MCF 10A (cell line): ENCODE measurements at regions not wholly inside any gene's neighbourhood (a gene's known extent, or its start where the extent isn't known, plus 50 kb on each side); places are given as distances from the start of the nearest gene placed in this dataset.

Source experiments
- BruUV-seq: library from RNA; stranded (reverse); fragments of 400-500 nt; replicated peaks from 2 replicates; lab custom pipeline; 2021; lab: Mats Ljungman, UMichigan
- CTCF ChIA-PET: fragments of 300-600 bp; sonication (Branson Sonifier 250); formaldehyde crosslinking; extraction: SDS; loops from one replicate; lab custom pipeline; 2021; ENCODE audit warnings: antibody characterized with exemption, inconsistent platforms; lab: Yijun Ruan, JAX
- POLR2A ChIA-PET: fragments of 300-600, 350-650 bp; sonication (Branson Sonifier 250); formaldehyde crosslinking; extraction: SDS; loops from one replicate; lab custom pipeline; 2020; ENCODE audit warnings: antibody characterized with exemption, inconsistent platforms; lab: Yijun Ruan, JAX
- DNase-seq: peaks from one replicate; pipeline ENCODE4 v3.0.0-alpha.2; 2018; ENCODE audit not compliant: unreplicated experiment
- H3K27ac Mint-ChIP-seq: one replicate; pipeline ENCODE4 v1.8.0; 2022; ENCODE audit warnings: mild to moderate bottlenecking, low read depth, mixed read lengths; ENCODE audit not compliant: unreplicated experiment
- H3K27me3 Mint-ChIP-seq: one replicate; pipeline ENCODE4 v1.8.0; 2022; ENCODE audit warnings: mixed read lengths; ENCODE audit not compliant: insufficient read depth, unreplicated experiment
- H3K36me3 Mint-ChIP-seq: one replicate; pipeline ENCODE4 v1.8.0; 2022; ENCODE audit warnings: mild to moderate bottlenecking, moderate library complexity, mixed read lengths; ENCODE audit not compliant: insufficient read depth, unreplicated experiment
- H3K4me1 Mint-ChIP-seq: one replicate; pipeline ENCODE4 v1.8.0; 2022; ENCODE audit warnings: mixed read lengths; ENCODE audit not compliant: insufficient read depth, unreplicated experiment
- H3K4me3 Mint-ChIP-seq: one replicate; pipeline ENCODE4 v1.8.0; 2022; ENCODE audit warnings: mild to moderate bottlenecking, moderate library complexity, mixed read lengths; ENCODE audit not compliant: unreplicated experiment
- H3K9me3 Mint-ChIP-seq: one replicate; pipeline ENCODE4 v1.8.0; 2022; ENCODE audit warnings: mixed read lengths; ENCODE audit not compliant: unreplicated experiment
- CTCF ChIP-seq: fragments of 200-600 bp; IDR thresholded peaks from one replicate; pipeline ENCODE4 v1.8.0; 2022; ENCODE audit warnings: antibody characterized with exemption, mild to moderate bottlenecking; ENCODE audit not compliant: unreplicated experiment
- intact Hi-C: fragments of 100-400 bp; cut with micrococcal nuclease; formaldehyde crosslinking; loops from 2 replicates; pipeline ENCODE4 v1.14.1; 2022

- CTCF ChIA-PET: interaction anchor here (1.7 to 2.2 kb wide), 2 partner anchors 12 to 22 kb away, joined by 4 to 11 read pairs; no protein-coding TSS in a partner anchor
- no peak overlapping the region for H3K4me3 Mint-ChIP-seq
- no peaks in the 10 kb centered on the region for H3K36me3 Mint-ChIP-seq
- H3K27ac Mint-ChIP-seq: no peak overlapping the region
- intact Hi-C loops: no loop called here
- H3K27me3 Mint-ChIP-seq: no peaks in the 10 kb centered on the region
- H3K9me3 Mint-ChIP-seq: peaks cover 8% of the 10 kb centered on the region
- POLR2A ChIA-PET: no interaction called here
- DNase-seq: peak; percentile 57
- H3K4me1 Mint-ChIP-seq: peaks cover 36% of the 10 kb centered on the region
- TF ChIP-seq CTCF: no peak
- no TSS peak for BruUV-seq
These were observed 119.2 kb downstream of the ANKRD60 start for GRCh38 chr20:58109126-58109880.

- no peaks in the 10 kb centered on the region for H3K36me3 Mint-ChIP-seq
- POLR2A ChIA-PET: interaction anchor here (0.6 to 1.2 kb wide), 3 partner anchors 26 to 488 kb away, joined by 3 to 4 read pairs (median 3); no protein-coding TSS in a partner anchor
- no peak for DNase-seq
- no peak for TF ChIP-seq CTCF
- H3K4me1 Mint-ChIP-seq: peaks cover 36% of the 10 kb centered on the region
- BruUV-seq: no TSS peak
- H3K4me3 Mint-ChIP-seq: no peak overlapping the region
- no peak overlapping the region for H3K27ac Mint-ChIP-seq
- intact Hi-C loops: no loop called here
- H3K9me3 Mint-ChIP-seq: peaks cover 8% of the 10 kb centered on the region
- H3K27me3 Mint-ChIP-seq: no peaks in the 10 kb centered on the region
- CTCF ChIA-PET: interaction anchor here (0.7 to 2.2 kb wide), 3 partner anchors 10 to 21 kb away, joined by 3 to 11 read pairs (median 3); no protein-coding TSS in a partner anchor
These were observed 120.9 kb downstream of the ANKRD60 start for GRCh38 chr20:58107533-58107932.

GRCh38 chr20:58106143-58106750, 122.2 kb downstream of the ANKRD60 start:
- peaks cover 8% of the 10 kb centered on the region for H3K9me3 Mint-ChIP-seq
- no peaks in the 10 kb centered on the region for H3K27me3 Mint-ChIP-seq
- POLR2A ChIA-PET: interaction anchor here (0.9 to 1.2 kb wide), 3 partner anchors 24 to 408 kb away, joined by 3 to 4 read pairs (median 3); no protein-coding TSS in a partner anchor
- intact Hi-C loops: no loop called here
- no peak for TF ChIP-seq CTCF
- no peak overlapping the region for H3K27ac Mint-ChIP-seq
- DNase-seq: no peak
- CTCF ChIA-PET: interaction anchor here (0.6 kb wide), 3 partner anchors 243 to 467 kb away, joined by 3 to 6 read pairs (median 4); no protein-coding TSS in a partner anchor
- H3K4me1 Mint-ChIP-seq: peaks cover 31% of the 10 kb centered on the region
- no peak overlapping the region for H3K4me3 Mint-ChIP-seq
- H3K36me3 Mint-ChIP-seq: no peaks in the 10 kb centered on the region
- no TSS peak for BruUV-seq

- Mint-ChIP-seq H3K4me1 (peaks cover 22% of the 10 kb centered on the region), H3K4me3 (no peak overlapping the region), H3K36me3 (no peaks in the 10 kb centered on the region), H3K27me3 (no peaks in the 10 kb centered on the region), H3K9me3 (peaks cover 8% of the 10 kb centered on the region), H3K27ac (no peak overlapping the region)
- no peak for TF ChIP-seq CTCF
- intact Hi-C loops: no loop called here
- ChIA-PET CTCF (interaction anchor here (0.8 to 1.8 kb wide), 3 partner anchors 11 to 29 kb away, joined by 3 to 8 read pairs (median 3); no protein-coding TSS in a partner anchor), POLR2A (interaction anchor here (0.6 to 3.5 kb wide), 5 partner anchors 8 to 393 kb away, joined by 3 to 24 read pairs (median 7); no protein-coding TSS in a partner anchor)
- no peak for DNase-seq
- no TSS peak for BruUV-seq
These were observed 124.5 kb downstream of the ANKRD60 start for GRCh38 chr20:58103961-58104360.
